Activated T-helper 1 cell treated with anti-CD3 and anti-CD28 coated beads, Interleukin-12 subunit alpha, Interleukin-12 subunit beta, Interleukin-2, Interleukin-4 antibody, amounts not matched to agents 30 ng/mL and 10 ng/mL and 1 ng/mL, durations not matched to agents 14 hours and 24 hours and 36 hours (primary cell): ENCODE measurements at regions not wholly inside any gene's neighbourhood (a gene's known extent, or its start where the extent isn't known, plus 50 kb on each side); places are given as distances from the start of the nearest gene placed in this dataset.
"Not testable (repeated sequence)": the region's sequence is repeated elsewhere in the genome, so short reads cannot be mapped to it uniquely, and the experiment has no call there.

ENCODE experiments used
- DNase-seq: peaks from one replicate; pipeline ENCODE4 v3.0.0; 2021; ENCODE audit warnings: low spot score
- H3K27ac Mint-ChIP-seq: one replicate; pipeline ENCODE4 v1.8.0; 2021; ENCODE audit warnings: mild to moderate bottlenecking, mixed read lengths
- H3K27me3 Mint-ChIP-seq: one replicate; pipeline ENCODE4 v1.8.0; 2022; ENCODE audit warnings: mild to moderate bottlenecking, moderate library complexity, mixed read lengths; ENCODE audit not compliant: insufficient read depth
- H3K36me3 Mint-ChIP-seq: one replicate; pipeline ENCODE4 v1.8.0; 2021; ENCODE audit warnings: low read depth, mixed read lengths
- H3K4me1 Mint-ChIP-seq: one replicate; pipeline ENCODE4 v1.8.0; 2021; ENCODE audit warnings: low read depth, mixed read lengths
- H3K4me3 Mint-ChIP-seq: one replicate; pipeline ENCODE4 v1.8.0; 2021; ENCODE audit warnings: mild to moderate bottlenecking, moderate library complexity, mixed read lengths
- H3K9me3 Mint-ChIP-seq: one replicate; pipeline ENCODE4 v1.8.0; 2021; ENCODE audit warnings: mixed read lengths
- intact Hi-C: fragments of 100-400 bp; cut with micrococcal nuclease; formaldehyde crosslinking; loops from one replicate; pipeline ENCODE4 v1.15.1; 2024

DNA sequence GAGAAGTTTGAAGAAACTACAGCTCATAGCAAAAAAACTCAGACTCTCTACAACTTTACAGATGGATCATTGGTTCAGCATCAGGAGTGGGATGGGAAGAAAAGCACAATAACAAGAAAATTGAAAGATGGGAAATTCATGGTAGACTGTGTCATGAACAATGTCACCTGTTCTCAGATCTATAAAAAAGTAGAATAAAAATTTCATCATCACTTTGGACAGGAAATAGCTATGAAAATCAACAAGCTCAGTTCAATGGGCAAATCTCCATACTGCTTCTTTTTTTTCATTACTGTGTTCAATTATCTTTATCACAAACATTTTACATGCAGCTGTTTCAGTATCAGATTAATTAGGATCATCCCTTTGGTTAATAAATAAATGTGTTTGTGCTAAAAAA lies 76.5 kb upstream of the RAPGEF2 start:
- intact Hi-C loops: no loop called here
- DNase-seq: no peak
- Mint-ChIP-seq H3K9me3 (no peaks in the 10 kb centered on the region), H3K27ac (no peak overlapping the region), H3K4me3 (no peak overlapping the region), H3K4me1 (no peaks in the 10 kb centered on the region), H3K27me3 (no peaks in the 10 kb centered on the region), H3K36me3 (no peaks in the 10 kb centered on the region)

DNA sequence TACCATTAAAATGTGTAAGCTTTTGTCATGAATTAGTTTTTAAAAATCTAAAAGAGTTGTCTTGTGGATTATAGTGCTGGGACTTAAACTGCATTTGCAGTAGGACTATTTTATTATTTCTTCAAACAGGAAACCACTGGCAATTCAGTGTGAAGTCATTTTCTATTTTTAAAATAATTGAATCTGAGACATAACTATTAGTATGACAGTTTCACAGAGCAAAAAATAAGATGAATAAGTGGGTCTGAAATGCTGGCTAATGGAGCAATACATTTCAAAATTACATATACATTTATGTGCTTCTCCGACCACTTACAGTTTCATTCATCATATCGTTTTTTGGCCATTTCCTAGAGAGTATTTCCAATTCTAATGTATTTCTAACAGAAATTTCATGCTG lies 75.3 kb upstream of the RAPGEF2 start:
- H3K27me3 Mint-ChIP-seq: peaks cover 6% of the 10 kb centered on the region
- no peak overlapping the region for H3K4me3 Mint-ChIP-seq
- no peaks in the 10 kb centered on the region for H3K4me1 Mint-ChIP-seq
- DNase-seq: no peak
- H3K9me3 Mint-ChIP-seq: no peaks in the 10 kb centered on the region
- H3K27ac Mint-ChIP-seq: no peak overlapping the region
- H3K36me3 Mint-ChIP-seq: no peaks in the 10 kb centered on the region
- intact Hi-C loops: no loop called here

- Mint-ChIP-seq H3K4me3 (no peak overlapping the region), H3K9me3 (no peaks in the 10 kb centered on the region)
Observed at GRCh38 chr4:159029481-159029880, 73.4 kb upstream of the RAPGEF2 start.

GRCh38 chr4:159030297-159030696 lies 72.6 kb upstream of the RAPGEF2 start:
- H3K9me3 Mint-ChIP-seq, H3K4me1 Mint-ChIP-seq, H3K27ac Mint-ChIP-seq, H3K4me3 Mint-ChIP-seq, intact Hi-C loops, H3K36me3 Mint-ChIP-seq, DNase-seq: not testable (repeated sequence)
- peaks cover 14% of the 10 kb centered on the region for H3K27me3 Mint-ChIP-seq

More at GRCh38 chr4:159029481-159029880, 73.4 kb upstream of the RAPGEF2 start:
- Mint-ChIP-seq H3K4me1 (no peaks in the 10 kb centered on the region), H3K27me3 (peaks cover 13% of the 10 kb centered on the region), H3K27ac (no peak overlapping the region), H3K36me3 (no peaks in the 10 kb centered on the region)
- intact Hi-C loops: no loop called here
- DNase-seq: no peak

DNA sequence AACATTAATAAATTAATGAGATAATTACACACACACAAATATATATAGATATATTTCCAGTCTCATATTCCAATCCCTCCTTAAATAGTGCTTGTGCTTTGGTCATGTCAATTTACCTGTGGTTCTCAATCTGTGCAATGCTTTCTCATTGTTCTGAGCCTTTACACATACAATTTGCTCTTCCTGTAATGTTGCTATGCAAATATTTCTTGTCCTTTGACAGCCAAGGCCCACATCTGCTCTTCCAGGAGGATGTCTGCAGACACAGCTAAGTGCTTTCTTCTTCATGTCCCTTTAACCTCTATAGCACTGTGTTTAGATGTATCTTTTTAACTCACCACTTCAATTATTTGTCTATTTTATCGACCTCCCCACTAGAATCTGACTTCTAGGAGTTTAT lies 67.3 kb upstream of the RAPGEF2 start:
- intact Hi-C loops: no loop called here
- Mint-ChIP-seq H3K27me3 (peaks cover 27% of the 10 kb centered on the region), H3K4me1 (no peaks in the 10 kb centered on the region), H3K27ac (no peak overlapping the region), H3K4me3 (no peak overlapping the region), H3K9me3 (no peaks in the 10 kb centered on the region), H3K36me3 (no peaks in the 10 kb centered on the region)
- no peak for DNase-seq

DNA sequence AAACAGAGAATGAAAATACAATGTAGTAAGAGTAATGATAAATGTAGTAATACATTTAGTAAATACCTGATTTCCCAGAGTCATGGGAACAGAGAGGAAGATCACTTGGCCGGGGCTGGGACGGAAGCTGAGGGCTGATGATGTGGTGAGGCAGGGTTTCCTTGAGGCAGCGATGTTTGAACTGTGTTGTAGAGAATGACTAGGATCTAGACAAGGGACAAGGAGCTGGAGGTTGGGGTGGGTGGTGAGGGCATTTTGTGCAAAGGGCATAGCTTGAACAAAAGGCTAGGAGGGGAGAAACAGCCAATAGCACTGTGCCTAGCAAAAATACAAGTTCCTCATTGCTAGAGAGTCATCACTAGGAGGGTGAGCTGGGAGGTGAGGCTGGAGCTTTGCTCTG lies 64.3 kb upstream of the RAPGEF2 start:
- intact Hi-C loops: no loop called here
- no peaks in the 10 kb centered on the region for H3K9me3 Mint-ChIP-seq

GRCh38 chr4:159041054-159042034 lies 61.5 kb upstream of the RAPGEF2 start:
- no peak for DNase-seq
- H3K9me3 Mint-ChIP-seq: no peaks in the 10 kb centered on the region
- no peak overlapping the region for H3K27ac Mint-ChIP-seq
- peaks cover 11% of the 10 kb centered on the region for H3K4me1 Mint-ChIP-seq
- intact Hi-C loops: no loop called here
- H3K27me3 Mint-ChIP-seq: peaks cover 24% of the 10 kb centered on the region
- H3K36me3 Mint-ChIP-seq: no peaks in the 10 kb centered on the region
- no peak overlapping the region for H3K4me3 Mint-ChIP-seq

More for the DNA sequence above, 64.3 kb upstream of the RAPGEF2 start:
- no peak overlapping the region for H3K27ac Mint-ChIP-seq
- H3K27me3 Mint-ChIP-seq: peaks cover 27% of the 10 kb centered on the region
- H3K4me1 Mint-ChIP-seq: no peaks in the 10 kb centered on the region
- H3K36me3 Mint-ChIP-seq: no peaks in the 10 kb centered on the region
- H3K4me3 Mint-ChIP-seq: no peak overlapping the region
- DNase-seq: no peak

DNA sequence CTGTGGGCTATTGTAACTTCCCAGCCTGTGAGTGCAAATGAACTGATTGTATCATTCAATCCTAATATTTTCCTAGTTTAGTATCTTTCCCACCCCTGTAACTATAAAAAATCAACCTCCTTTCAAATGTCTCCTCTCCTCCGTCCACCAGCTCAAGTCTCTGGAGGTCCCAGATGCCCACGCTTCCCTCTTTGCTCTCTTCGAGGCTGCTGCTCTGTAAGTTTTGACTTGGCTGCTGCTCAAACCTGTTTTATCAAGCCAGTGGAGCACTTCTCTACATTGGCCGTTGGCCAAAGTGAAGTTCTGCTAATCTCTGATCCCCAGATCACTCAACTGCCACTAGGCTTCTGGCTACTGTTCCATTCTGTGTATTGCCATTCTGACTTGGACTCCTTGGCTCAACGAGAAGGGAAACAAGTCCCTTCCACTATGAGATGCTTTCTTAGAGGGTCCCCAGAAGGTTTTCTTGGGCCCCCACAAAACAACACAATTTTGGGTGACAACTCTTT lies 60.7 kb upstream of the RAPGEF2 start:
- no peak for DNase-seq
- no peaks in the 10 kb centered on the region for H3K9me3 Mint-ChIP-seq
- H3K4me1 Mint-ChIP-seq: peaks cover 12% of the 10 kb centered on the region
- intact Hi-C loops: no loop called here
- H3K36me3 Mint-ChIP-seq: no peaks in the 10 kb centered on the region
- H3K27me3 Mint-ChIP-seq: peaks cover 17% of the 10 kb centered on the region
- no peak overlapping the region for H3K27ac Mint-ChIP-seq
- H3K4me3 Mint-ChIP-seq: no peak overlapping the region

DNA sequence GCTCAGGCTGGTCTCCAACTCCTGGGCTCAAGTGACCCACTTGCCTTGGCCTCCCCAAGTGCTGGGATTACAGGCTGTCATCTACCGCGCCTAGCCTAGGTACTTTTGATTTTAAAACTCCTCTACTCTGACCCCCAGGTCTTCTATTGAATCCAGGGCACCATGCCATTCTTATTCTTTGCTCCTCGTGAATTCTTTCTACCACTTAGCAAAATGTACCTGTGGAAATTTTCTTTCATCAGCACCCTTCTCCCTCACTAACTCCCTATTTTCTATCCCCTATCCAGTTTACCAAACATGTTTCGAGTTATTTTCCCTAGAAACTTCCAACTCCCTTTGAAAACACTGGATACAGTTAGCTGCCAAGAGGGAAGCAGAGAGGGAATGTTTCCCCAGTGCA lies 60.0 kb upstream of the RAPGEF2 start:
- no peak for DNase-seq
- peaks cover 15% of the 10 kb centered on the region for H3K27me3 Mint-ChIP-seq
- H3K4me3 Mint-ChIP-seq: no peak overlapping the region
- peaks cover 19% of the 10 kb centered on the region for H3K4me1 Mint-ChIP-seq
- intact Hi-C loops: no loop called here
- peaks cover 1% of the 10 kb centered on the region for H3K36me3 Mint-ChIP-seq
- H3K27ac Mint-ChIP-seq: no peak overlapping the region
- no peaks in the 10 kb centered on the region for H3K9me3 Mint-ChIP-seq

DNA sequence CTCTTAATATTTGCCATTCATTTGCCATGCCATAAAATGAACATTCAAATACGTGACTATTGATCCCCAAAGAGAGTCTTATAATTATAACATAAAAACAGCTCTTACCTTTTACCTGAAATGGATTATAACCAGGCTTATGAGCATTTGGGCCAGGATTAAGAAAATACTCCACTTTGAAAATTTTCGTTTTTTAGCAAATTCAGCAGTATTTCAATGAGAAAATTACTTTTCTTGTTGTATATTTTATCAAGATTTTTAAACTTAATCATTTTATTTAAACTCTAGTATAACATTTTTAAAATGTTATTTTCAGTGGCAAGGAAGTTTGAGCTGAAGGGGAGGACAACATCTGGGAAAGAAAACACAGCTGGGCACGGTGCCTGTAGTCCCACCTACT lies 59.0 kb upstream of the RAPGEF2 start:
- Mint-ChIP-seq H3K27ac (no peak overlapping the region), H3K4me1 (peaks cover 24% of the 10 kb centered on the region), H3K9me3 (no peaks in the 10 kb centered on the region), H3K36me3 (peaks cover 1% of the 10 kb centered on the region), H3K4me3 (no peak overlapping the region), H3K27me3 (peaks cover 13% of the 10 kb centered on the region)
- intact Hi-C loops: no loop called here
- no peak for DNase-seq

GRCh38 chr4:159045321-159045720 lies 57.6 kb upstream of the RAPGEF2 start:
- no peak for DNase-seq
- peaks cover 13% of the 10 kb centered on the region for H3K27me3 Mint-ChIP-seq
- no peaks in the 10 kb centered on the region for H3K9me3 Mint-ChIP-seq
- H3K27ac Mint-ChIP-seq: no peak overlapping the region
- H3K4me3 Mint-ChIP-seq: no peak overlapping the region
- H3K36me3 Mint-ChIP-seq: peaks cover 1% of the 10 kb centered on the region
- intact Hi-C loops: no loop called here
- peaks cover 24% of the 10 kb centered on the region for H3K4me1 Mint-ChIP-seq

DNA sequence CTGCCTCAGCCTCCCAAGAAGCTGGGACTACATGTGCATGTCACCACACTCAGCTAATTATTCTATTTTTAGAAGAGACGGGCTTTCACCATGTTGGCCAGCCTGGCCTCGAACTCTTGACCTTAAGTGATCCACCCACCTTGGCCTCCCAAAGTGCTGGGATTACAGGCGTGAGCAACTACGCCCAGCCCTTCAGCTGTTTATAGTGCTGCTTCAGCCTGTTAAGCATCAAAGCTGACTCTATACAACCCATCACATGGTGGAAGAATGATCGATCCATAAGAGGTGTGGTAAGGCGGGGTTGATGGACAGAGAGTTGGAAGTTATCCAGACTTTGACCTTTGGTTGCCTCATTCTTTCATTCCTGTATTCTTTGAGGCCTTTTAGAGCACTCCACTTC lies 56.2 kb upstream of the RAPGEF2 start:
- intact Hi-C loops: loop anchor here (1.0 kb wide), 1 partner anchor 31 kb away; no protein-coding TSS in a partner anchor
- H3K36me3 Mint-ChIP-seq: peaks cover 1% of the 10 kb centered on the region
- H3K27me3 Mint-ChIP-seq: peaks cover 11% of the 10 kb centered on the region
- DNase-seq: no peak
- H3K9me3 Mint-ChIP-seq: no peaks in the 10 kb centered on the region
- no peak overlapping the region for H3K27ac Mint-ChIP-seq
- peaks cover 31% of the 10 kb centered on the region for H3K4me1 Mint-ChIP-seq
- H3K4me3 Mint-ChIP-seq: no peak overlapping the region

DNA sequence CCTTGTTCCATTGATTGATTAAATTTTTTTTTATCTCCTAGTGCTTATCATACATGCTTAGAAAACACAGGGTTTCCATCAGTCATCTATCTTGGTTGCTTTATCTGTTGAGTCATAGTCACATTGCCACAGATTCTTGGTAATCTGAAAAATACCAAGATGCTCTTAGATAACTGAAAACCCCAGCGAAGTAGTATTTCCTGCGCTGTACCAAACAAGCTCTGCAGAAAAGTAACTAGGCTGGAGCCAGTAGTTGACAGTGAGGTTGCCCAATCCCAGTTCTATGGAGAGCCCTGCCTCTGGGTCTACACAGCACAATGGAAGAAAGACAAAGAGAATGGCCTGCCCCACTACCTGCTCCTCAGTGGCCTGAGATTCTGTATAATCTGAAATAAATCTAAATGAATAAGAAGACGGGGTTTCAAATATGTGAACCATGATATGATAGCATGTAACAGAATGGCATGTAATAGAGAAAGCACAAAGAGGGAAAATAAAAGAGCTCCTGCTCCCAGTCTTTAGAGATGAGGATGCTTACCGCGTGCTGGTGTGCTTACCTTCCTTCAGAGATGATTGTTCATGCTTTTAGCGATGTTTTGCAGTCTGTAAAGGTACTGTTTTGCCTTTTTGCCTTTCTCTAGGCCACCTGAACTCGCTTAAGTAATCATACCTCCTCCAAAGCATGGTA lies 55.3 kb upstream of the RAPGEF2 start:
- intact Hi-C loops: loop anchor here (1.0 kb wide), 1 partner anchor 30 kb away; no protein-coding TSS in a partner anchor
- Mint-ChIP-seq H3K4me1 (peaks cover 36% of the 10 kb centered on the region), H3K4me3 (peak overlapping the region; percentile 53), H3K36me3 (peaks cover 1% of the 10 kb centered on the region), H3K27ac (peak overlapping the region; percentile 3), H3K9me3 (no peaks in the 10 kb centered on the region), H3K27me3 (peaks cover 3% of the 10 kb centered on the region)
- DNase-seq: peak; percentile 32
